ENCODE measurements at regions not wholly inside any gene's neighbourhood (a gene's known extent, or its start where the extent isn't known, plus 50 kb on each side); places are given as distances from the start of the nearest gene placed in this dataset.

DNA sequence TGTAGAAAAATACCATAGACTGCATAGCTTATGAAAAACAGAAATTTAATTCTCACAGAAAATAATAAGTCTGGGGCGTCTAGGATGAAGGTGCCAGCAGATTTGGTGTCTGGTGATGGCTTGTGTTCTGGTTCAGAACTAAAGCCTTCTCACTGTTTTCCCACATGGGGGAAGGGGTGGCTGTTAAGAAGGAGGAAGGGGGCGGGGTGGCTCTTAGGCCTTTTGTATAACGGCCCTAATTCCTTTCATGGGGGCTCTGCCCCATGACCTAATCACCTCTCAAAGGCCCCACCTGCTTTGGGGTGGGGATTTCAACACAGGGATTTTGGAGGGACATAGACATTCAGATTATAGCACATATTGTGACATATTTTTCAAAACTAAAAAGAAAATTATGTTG, 173.2 kb upstream of the TECRL start (continued):
- TF ChIP-seq, protein P1, sequence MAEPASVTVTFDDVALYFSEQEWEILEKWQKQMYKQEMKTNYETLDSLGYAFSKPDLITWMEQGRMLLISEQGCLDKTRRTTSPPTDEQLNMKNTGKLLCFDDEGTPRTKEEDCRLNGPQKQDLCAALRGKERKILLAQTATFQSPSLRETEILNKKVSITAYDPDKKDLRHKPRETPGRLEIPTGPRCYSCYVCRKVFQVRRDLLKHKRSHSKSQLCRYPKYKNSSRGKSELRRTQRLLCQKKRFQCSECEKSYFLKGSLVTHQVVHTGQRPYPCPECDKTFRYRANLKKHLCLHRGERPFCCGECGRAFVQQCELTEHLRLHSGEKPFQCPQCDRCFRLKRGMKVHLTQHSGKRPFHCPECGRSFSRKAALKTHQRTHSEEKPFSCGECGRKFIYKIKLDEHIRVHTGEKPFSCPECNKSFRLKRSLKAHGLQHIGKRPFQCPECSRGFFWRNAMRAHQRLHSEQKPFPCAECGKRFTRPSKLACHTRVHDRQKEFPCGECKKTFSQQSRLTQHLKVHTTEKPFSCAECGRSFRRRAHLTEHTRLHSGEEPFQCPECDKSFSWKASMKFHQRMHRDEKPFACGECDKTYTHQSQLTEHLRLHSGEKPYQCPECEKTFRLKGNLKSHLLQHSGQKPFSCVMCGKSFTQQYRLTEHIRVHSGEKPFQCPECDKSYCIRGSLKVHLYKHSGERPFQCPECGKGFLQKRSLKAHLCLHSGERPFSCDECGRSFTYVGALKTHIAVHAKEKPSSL (CRISPR knock-in tag; conservative IDR thresholded peaks at IDR 0.05) = no peak
- TF ChIP-seq ELF4 (CRISPR knock-in tag; IDR thresholded peaks at IDR 0.05; ENCODE audit: low read depth) (no peak), TEAD1 (CRISPR knock-in tag; IDR thresholded peaks at IDR 0.05) (no peak), CBFB (CRISPR knock-in tag; IDR thresholded peaks at IDR 0.05; ENCODE audit: low read depth) (no peak), PRRX2 (CRISPR knock-in tag; IDR thresholded peaks at IDR 0.05) (no peak)

DNA sequence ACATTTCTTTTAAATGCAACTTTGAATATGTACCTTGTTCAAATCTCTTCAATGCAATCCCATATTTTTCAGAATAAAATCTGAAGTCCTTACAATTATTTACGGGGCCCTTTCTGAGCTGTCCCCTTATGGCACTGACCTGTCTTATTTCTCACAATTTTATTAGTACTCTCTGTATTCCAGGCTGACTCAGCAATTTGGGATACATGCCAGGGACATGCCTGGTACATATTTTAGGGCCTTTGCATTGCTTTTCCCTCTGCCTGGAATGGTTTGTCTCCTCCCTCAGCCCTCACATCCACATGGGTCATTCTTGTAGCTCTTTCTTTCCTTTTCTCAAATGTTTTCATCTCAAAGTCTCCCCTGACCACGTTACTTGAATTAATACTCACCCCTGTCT, 172.2 kb upstream of the TECRL start:
- no peak for ATAC-seq
- Mint-ChIP-seq H3K4me1 (peaks cover 25% of the 10 kb centered on the region), H3K27ac (peak overlapping the region; percentile 1; the same call in 1 of the 2 replicates), H3K27me3 (ENCODE audit: low read depth) (no peaks in the 10 kb centered on the region), H3K4me3 (no peak overlapping the region), H3K9me3 (peaks cover 19% of the 10 kb centered on the region), H3K36me3 (peaks cover 15% of the 10 kb centered on the region)
- TF ChIP-seq TEAD4 (CRISPR knock-in tag; IDR thresholded peaks at IDR 0.05) = no peak
- TF ChIP-seq RELA (CRISPR knock-in tag; IDR thresholded peaks at IDR 0.05; ENCODE audit: borderline replicate concordance) = no peak
- no peak for TF ChIP-seq ZNF423 (CRISPR knock-in tag; IDR thresholded peaks at IDR 0.05)
- TF ChIP-seq, protein P2, sequence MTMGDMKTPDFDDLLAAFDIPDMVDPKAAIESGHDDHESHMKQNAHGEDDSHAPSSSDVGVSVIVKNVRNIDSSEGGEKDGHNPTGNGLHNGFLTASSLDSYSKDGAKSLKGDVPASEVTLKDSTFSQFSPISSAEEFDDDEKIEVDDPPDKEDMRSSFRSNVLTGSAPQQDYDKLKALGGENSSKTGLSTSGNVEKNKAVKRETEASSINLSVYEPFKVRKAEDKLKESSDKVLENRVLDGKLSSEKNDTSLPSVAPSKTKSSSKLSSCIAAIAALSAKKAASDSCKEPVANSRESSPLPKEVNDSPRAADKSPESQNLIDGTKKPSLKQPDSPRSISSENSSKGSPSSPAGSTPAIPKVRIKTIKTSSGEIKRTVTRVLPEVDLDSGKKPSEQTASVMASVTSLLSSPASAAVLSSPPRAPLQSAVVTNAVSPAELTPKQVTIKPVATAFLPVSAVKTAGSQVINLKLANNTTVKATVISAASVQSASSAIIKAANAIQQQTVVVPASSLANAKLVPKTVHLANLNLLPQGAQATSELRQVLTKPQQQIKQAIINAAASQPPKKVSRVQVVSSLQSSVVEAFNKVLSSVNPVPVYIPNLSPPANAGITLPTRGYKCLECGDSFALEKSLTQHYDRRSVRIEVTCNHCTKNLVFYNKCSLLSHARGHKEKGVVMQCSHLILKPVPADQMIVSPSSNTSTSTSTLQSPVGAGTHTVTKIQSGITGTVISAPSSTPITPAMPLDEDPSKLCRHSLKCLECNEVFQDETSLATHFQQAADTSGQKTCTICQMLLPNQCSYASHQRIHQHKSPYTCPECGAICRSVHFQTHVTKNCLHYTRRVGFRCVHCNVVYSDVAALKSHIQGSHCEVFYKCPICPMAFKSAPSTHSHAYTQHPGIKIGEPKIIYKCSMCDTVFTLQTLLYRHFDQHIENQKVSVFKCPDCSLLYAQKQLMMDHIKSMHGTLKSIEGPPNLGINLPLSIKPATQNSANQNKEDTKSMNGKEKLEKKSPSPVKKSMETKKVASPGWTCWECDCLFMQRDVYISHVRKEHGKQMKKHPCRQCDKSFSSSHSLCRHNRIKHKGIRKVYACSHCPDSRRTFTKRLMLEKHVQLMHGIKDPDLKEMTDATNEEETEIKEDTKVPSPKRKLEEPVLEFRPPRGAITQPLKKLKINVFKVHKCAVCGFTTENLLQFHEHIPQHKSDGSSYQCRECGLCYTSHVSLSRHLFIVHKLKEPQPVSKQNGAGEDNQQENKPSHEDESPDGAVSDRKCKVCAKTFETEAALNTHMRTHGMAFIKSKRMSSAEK (CRISPR knock-in tag; IDR thresholded peaks at IDR 0.05; ENCODE audit: borderline replicate concordance) = no peak
- TF ChIP-seq HMGA2 (CRISPR knock-in tag; IDR thresholded peaks at IDR 0.05) = no peak
- TF ChIP-seq, protein P3, sequence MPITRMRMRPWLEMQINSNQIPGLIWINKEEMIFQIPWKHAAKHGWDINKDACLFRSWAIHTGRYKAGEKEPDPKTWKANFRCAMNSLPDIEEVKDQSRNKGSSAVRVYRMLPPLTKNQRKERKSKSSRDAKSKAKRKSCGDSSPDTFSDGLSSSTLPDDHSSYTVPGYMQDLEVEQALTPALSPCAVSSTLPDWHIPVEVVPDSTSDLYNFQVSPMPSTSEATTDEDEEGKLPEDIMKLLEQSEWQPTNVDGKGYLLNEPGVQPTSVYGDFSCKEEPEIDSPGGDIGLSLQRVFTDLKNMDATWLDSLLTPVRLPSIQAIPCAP (CRISPR knock-in tag; IDR thresholded peaks at IDR 0.05) = no peak
- no peak for TF ChIP-seq NR3C1 (CRISPR knock-in tag; conservative IDR thresholded peaks at IDR 0.05; ENCODE audit: low read depth)
- TF ChIP-seq, protein P4, sequence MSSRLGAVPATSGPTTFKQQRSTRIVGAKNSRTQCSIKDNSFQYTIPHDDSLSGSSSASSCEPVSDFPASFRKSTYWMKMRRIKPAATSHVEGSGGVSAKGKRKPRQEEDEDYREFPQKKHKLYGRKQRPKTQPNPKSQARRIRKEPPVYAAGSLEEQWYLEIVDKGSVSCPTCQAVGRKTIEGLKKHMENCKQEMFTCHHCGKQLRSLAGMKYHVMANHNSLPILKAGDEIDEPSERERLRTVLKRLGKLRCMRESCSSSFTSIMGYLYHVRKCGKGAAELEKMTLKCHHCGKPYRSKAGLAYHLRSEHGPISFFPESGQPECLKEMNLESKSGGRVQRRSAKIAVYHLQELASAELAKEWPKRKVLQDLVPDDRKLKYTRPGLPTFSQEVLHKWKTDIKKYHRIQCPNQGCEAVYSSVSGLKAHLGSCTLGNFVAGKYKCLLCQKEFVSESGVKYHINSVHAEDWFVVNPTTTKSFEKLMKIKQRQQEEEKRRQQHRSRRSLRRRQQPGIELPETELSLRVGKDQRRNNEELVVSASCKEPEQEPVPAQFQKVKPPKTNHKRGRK (CRISPR knock-in tag; IDR thresholded peaks at IDR 0.05; ENCODE audit: borderline replicate concordance) = no peak
- TF ChIP-seq GABPB1 (CRISPR knock-in tag; IDR thresholded peaks at IDR 0.05) = no peak
- no peak for TF ChIP-seq TEAD1 (CRISPR knock-in tag; IDR thresholded peaks at IDR 0.05)
- TF ChIP-seq EMX1 (CRISPR knock-in tag; IDR thresholded peaks at IDR 0.05) = no peak
- no peak for TF ChIP-seq NFYB (CRISPR knock-in tag; conservative IDR thresholded peaks at IDR 0.05; ENCODE audit: low read depth)
- POLR2A ChIA-PET = no interaction called here
- no peak for DNase-seq (ENCODE audit: low spot score)
- CTCF ChIA-PET = interaction anchor here (0.6 kb wide), 1 partner anchor 512 kb away, joined by 5 read pairs; no protein-coding TSS in a partner anchor

DNA sequence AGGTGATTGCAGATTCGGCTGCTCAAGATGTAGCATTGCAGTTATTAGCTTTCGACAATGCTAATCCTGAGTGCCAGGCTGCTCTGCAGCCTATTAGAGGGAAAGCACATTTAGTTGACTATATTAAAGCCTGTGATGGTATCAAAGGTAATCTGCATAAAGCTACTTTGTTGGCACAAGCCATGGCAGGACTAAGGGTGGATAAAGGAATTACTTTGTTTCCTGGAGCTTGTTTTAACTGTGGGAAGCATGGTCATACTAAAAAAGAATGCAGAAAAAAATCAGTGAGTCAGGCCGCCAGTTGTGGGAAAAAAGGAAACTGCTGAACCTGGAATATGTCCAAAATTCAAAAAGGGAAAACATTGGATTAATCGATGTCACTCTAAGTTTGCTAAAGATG, 154.9 kb upstream of the TECRL start:
- no peak overlapping the region for H3K27ac Mint-ChIP-seq
- H3K36me3 Mint-ChIP-seq = 0 out of 2 replicates have a peak, but pooled peaks cover 2% of the 10 kb centered on the region
- H3K4me3 Mint-ChIP-seq = no peak overlapping the region
- no peaks in the 10 kb centered on the region for H3K27me3 Mint-ChIP-seq (ENCODE audit: low read depth)
- peaks cover 1% of the 10 kb centered on the region for H3K4me1 Mint-ChIP-seq
- ChIA-PET CTCF (interaction anchor here (1.2 kb wide), 1 partner anchor 25 kb away, joined by 4 read pairs; no protein-coding TSS in a partner anchor), POLR2A (no interaction called here)
- no peak for DNase-seq (ENCODE audit: low spot score)
- no peak for ATAC-seq
- H3K9me3 Mint-ChIP-seq = peaks cover 12% of the 10 kb centered on the region
- TF ChIP-seq FOXJ3 (CRISPR knock-in tag; IDR thresholded peaks at IDR 0.05; ENCODE audit: borderline replicate concordance) = no peak
- TF ChIP-seq, protein P5, sequence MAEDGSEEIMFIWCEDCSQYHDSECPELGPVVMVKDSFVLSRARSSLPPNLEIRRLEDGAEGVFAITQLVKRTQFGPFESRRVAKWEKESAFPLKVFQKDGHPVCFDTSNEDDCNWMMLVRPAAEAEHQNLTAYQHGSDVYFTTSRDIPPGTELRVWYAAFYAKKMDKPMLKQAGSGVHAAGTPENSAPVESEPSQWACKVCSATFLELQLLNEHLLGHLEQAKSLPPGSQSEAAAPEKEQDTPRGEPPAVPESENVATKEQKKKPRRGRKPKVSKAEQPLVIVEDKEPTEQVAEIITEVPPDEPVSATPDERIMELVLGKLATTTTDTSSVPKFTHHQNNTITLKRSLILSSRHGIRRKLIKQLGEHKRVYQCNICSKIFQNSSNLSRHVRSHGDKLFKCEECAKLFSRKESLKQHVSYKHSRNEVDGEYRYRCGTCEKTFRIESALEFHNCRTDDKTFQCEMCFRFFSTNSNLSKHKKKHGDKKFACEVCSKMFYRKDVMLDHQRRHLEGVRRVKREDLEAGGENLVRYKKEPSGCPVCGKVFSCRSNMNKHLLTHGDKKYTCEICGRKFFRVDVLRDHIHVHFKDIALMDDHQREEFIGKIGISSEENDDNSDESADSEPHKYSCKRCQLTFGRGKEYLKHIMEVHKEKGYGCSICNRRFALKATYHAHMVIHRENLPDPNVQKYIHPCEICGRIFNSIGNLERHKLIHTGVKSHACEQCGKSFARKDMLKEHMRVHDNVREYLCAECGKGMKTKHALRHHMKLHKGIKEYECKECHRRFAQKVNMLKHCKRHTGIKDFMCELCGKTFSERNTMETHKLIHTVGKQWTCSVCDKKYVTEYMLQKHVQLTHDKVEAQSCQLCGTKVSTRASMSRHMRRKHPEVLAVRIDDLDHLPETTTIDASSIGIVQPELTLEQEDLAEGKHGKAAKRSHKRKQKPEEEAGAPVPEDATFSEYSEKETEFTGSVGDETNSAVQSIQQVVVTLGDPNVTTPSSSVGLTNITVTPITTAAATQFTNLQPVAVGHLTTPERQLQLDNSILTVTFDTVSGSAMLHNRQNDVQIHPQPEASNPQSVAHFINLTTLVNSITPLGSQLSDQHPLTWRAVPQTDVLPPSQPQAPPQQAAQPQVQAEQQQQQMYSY (CRISPR knock-in tag; IDR thresholded peaks at IDR 0.05) = no peak
- TF ChIP-seq FOXK1 (CRISPR knock-in tag; IDR thresholded peaks at IDR 0.05) = no peak
- no peak for TF ChIP-seq CREB1 (CRISPR knock-in tag; IDR thresholded peaks at IDR 0.05)
